AG10803 (cell line): ENCODE measurements at regions not wholly inside any gene's neighbourhood (a gene's known extent, or its start where the extent isn't known, plus 50 kb on each side); places are given as distances from the start of the nearest gene placed in this dataset.

ENCODE experiments used
- DNase-seq: peaks from one replicate; pipeline ENCODE4 v3.0.0; 2010; ENCODE audit warnings: low read depth
- H3K4me3 ChIP-seq: 2 replicates; pipeline ENCODE4 v1.5.1; 2011; ENCODE audit warnings: mild to moderate bottlenecking, low read length, control low read depth
- CTCF ChIP-seq: conservative IDR thresholded peaks from 2 replicates; pipeline ENCODE4 v1.5.1; 2011; ENCODE audit warnings: mild to moderate bottlenecking, low read length, control low read depth, inconsistent platforms

GRCh38 chr1:163426505-163427251 lies 104.9 kb downstream of the NUF2 start:
- no peak for DNase-seq
- TF ChIP-seq CTCF, result no peak
- no peak overlapping the region for H3K4me3 ChIP-seq

- DNase-seq, result no peak
- no peak overlapping the region for H3K4me3 ChIP-seq
- no peak for TF ChIP-seq CTCF
Observed at GRCh38 chr1:163427279-163427678, 105.5 kb downstream of the NUF2 start.

GRCh38 chr1:163436140-163436812 lies 114.5 kb downstream of the NUF2 start:
- no peak overlapping the region for H3K4me3 ChIP-seq
- no peak for DNase-seq
- TF ChIP-seq CTCF, result no peak

GRCh38 chr1:163439471-163439870 lies 117.7 kb downstream of the NUF2 start:
- TF ChIP-seq CTCF, result no peak
- no peak for DNase-seq
- no peak overlapping the region for H3K4me3 ChIP-seq

GRCh38 chr1:163440090-163440489 lies 118.3 kb downstream of the NUF2 start:
- H3K4me3 ChIP-seq, result no peak overlapping the region
- DNase-seq, result no peak
- no peak for TF ChIP-seq CTCF

- TF ChIP-seq CTCF, result no peak
- DNase-seq, result no peak
- no peak overlapping the region for H3K4me3 ChIP-seq
Observed at GRCh38 chr1:163442231-163442879, 120.6 kb downstream of the NUF2 start.

GRCh38 chr1:163442895-163443294 lies 121.1 kb downstream of the NUF2 start:
- H3K4me3 ChIP-seq, result no peak overlapping the region
- no peak for TF ChIP-seq CTCF
- DNase-seq, result no peak
